Natural killer cell (primary cell): ENCODE measurements at regions not wholly inside any gene's neighbourhood (a gene's known extent, or its start where the extent isn't known, plus 50 kb on each side); places are given as distances from the start of the nearest gene placed in this dataset.

Source experiments
- ATAC-seq, 3 donors: fragments of 150-1000 bp in 2 of 3; fragments of 200-7000 bp in 1 of 3; cut with Tn5 transposase; 1 replicate in 1 of 3; 2 replicates in 2 of 3; pipeline ENCODE4 v1.10.0; 2021; ENCODE audit warnings: mild to moderate bottlenecking in 2 of 3, moderate library complexity in 2 of 3
- DNase-seq, 2 donors: peaks; one replicate each; pipeline versions ENCODE4 v3.0.0 to v3.0.0-alpha.2; 2013 to 2021; ENCODE audit warnings: mixed read lengths in 1 of 2
- H3K27ac ChIP-seq: one replicate; pipeline ENCODE4 v1.5.1; 2013; ENCODE audit warnings: mild to moderate bottlenecking, low read length
- H3K27me3 ChIP-seq: one replicate; pipeline ENCODE4 v1.6.1; 2013; ENCODE audit warnings: low read length; ENCODE audit not compliant: control insufficient read depth, insufficient read depth
- H3K36me3 ChIP-seq: one replicate; pipeline ENCODE4 v1.6.1; 2013; ENCODE audit warnings: low read length; ENCODE audit not compliant: control insufficient read depth, insufficient read depth
- H3K4me1 ChIP-seq: one replicate; pipeline ENCODE4 v1.6.1; 2013; ENCODE audit warnings: low read length; ENCODE audit not compliant: control insufficient read depth, insufficient read depth
- H3K4me3 ChIP-seq: one replicate; pipeline ENCODE4 v1.5.1; 2013; ENCODE audit warnings: low read length
- H3K9me3 ChIP-seq: one replicate; pipeline ENCODE4 v1.6.1; 2013; ENCODE audit warnings: low read length; ENCODE audit not compliant: control insufficient read depth, insufficient read depth
- H3K27ac Mint-ChIP-seq, 2 donors: one replicate each; pipeline ENCODE4 v1.8.0; 2022; ENCODE audit warnings: mild to moderate bottlenecking in 2 of 2, mixed read lengths in 2 of 2, moderate library complexity in 1 of 2
- H3K27me3 Mint-ChIP-seq, 2 donors: one replicate each; pipeline ENCODE4 v1.8.0; 2022; ENCODE audit warnings: low read depth in 2 of 2, mixed read lengths in 2 of 2
- H3K36me3 Mint-ChIP-seq: one replicate; pipeline ENCODE4 v1.8.0; 2022; ENCODE audit warnings: mixed read lengths
- H3K4me1 Mint-ChIP-seq, 2 donors: one replicate each; pipeline ENCODE4 v1.8.0; 2022; ENCODE audit warnings: mixed read lengths in 2 of 2
- H3K4me3 Mint-ChIP-seq: one replicate; pipeline ENCODE4 v1.8.0; 2022; ENCODE audit warnings: mild to moderate bottlenecking, moderate library complexity, mixed read lengths
- H3K9me3 Mint-ChIP-seq, 2 donors: one replicate each; pipeline ENCODE4 v1.8.0; 2022; ENCODE audit warnings: mixed read lengths in 2 of 2
- WGBS: methylation state at CpG from one replicate; pipeline ENCODE4 v1.1.7; 2013; ENCODE audit warnings: missing lambda C conversion rate; ENCODE audit not compliant: insufficient coverage; 5-methylcytosine and 5-hydroxymethylcytosine counted together
- intact Hi-C: fragments of 100-400 bp; cut with micrococcal nuclease; formaldehyde crosslinking; loops from one replicate; pipeline ENCODE4 v1.14.2; 2022
- TF ChIP-seq, protein P1 (sequence below): fragments of 200-600 bp; IDR thresholded peaks from one replicate; pipeline ENCODE4 v1.8.0; 2022; ENCODE audit warnings: antibody characterized with exemption

DNA sequence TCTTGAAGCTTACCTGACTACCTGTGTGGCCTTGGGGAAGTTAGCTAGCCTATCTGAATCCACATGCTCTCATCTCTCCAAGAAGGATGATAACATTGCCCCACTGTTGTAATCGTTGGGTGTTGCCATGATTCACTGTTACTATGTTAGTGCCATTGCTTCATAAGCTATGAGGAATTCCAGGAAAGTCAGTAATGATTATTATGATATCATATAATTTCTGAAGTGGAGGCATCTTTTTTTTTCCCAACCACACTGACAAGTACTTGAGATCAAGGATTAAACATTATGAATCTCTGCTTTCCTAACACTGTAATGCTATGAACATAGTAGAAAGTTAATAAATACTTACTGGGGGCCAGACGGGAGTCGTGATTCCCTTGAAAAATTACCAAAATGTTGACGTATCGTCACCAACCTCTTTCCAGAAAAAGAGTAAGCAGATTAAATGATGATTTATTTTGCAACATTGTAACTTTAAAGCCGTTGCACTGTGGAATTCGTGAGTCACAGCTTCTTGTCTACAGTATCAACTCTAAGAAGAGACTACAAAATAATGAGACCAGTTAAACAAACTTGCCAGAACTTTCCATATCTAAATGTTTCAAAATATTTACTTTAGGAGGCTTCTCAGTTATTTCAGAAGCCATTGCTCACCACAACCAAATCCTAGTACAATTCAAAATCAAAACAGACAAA, 459.9 kb downstream of the PIK3C3 start:
- DNase-seq (no peak), ATAC-seq (no peak)
- no peaks in the 10 kb centered on the region for H3K9me3 ChIP-seq
- TF ChIP-seq, protein P1, sequence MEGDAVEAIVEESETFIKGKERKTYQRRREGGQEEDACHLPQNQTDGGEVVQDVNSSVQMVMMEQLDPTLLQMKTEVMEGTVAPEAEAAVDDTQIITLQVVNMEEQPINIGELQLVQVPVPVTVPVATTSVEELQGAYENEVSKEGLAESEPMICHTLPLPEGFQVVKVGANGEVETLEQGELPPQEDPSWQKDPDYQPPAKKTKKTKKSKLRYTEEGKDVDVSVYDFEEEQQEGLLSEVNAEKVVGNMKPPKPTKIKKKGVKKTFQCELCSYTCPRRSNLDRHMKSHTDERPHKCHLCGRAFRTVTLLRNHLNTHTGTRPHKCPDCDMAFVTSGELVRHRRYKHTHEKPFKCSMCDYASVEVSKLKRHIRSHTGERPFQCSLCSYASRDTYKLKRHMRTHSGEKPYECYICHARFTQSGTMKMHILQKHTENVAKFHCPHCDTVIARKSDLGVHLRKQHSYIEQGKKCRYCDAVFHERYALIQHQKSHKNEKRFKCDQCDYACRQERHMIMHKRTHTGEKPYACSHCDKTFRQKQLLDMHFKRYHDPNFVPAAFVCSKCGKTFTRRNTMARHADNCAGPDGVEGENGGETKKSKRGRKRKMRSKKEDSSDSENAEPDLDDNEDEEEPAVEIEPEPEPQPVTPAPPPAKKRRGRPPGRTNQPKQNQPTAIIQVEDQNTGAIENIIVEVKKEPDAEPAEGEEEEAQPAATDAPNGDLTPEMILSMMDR, result no peak
- Mint-ChIP-seq H3K36me3 (no peaks in the 10 kb centered on the region), H3K27ac (no peak overlapping the region), H3K9me3 (peaks cover 13 to 14% of the 10 kb centered on the region in 2 donors), H3K4me1 (no peaks in the 10 kb centered on the region), H3K4me3 (no peak overlapping the region), H3K27me3 (no peaks in the 10 kb centered on the region)
- no peaks in the 10 kb centered on the region for H3K27me3 ChIP-seq
- no peaks in the 10 kb centered on the region for H3K36me3 ChIP-seq
- H3K4me1 ChIP-seq, result no peaks in the 10 kb centered on the region
- intact Hi-C loops, result no loop called here
- H3K27ac ChIP-seq, result no peak overlapping the region
- 85% methylated on average over 7 of the region's 7 CpGs for WGBS
- H3K4me3 ChIP-seq, result no peak overlapping the region

DNA sequence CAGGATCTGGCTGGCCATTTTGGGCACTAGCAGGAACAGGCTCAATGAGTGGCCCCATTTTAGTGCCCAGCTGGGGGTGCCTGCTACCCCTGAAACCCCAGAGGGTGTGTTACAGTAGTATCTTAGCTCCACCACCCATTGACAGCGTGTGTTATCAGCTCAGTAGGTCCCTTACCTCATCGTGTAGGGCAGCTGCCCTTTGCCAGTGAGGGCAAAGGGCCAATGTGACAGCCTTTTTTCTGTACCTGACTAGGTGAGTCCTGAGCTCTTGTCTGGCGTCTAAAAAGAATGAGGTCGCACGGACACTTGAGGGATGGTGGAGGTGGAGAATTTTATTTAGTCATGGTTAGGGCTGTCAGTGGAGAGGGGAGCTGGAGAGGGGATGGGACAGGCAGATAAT, 462.2 kb downstream of the PIK3C3 start:
- Mint-ChIP-seq H3K4me3 (no peak overlapping the region), H3K4me1 (no peaks in the 10 kb centered on the region), H3K27ac (no peak overlapping the region), H3K9me3 (peaks cover 15 to 18% of the 10 kb centered on the region in 2 donors), H3K36me3 (no peaks in the 10 kb centered on the region), H3K27me3 (no peaks in the 10 kb centered on the region)
- ATAC-seq (no peak), DNase-seq (no peak)
- H3K27ac ChIP-seq, result no peak overlapping the region
- WGBS, result 86% methylated on average over 5 of the region's 5 CpGs
- no peaks in the 10 kb centered on the region for H3K4me1 ChIP-seq
- no peaks in the 10 kb centered on the region for H3K27me3 ChIP-seq
- H3K36me3 ChIP-seq, result no peaks in the 10 kb centered on the region
- TF ChIP-seq, protein P1, result no peak
- no peak overlapping the region for H3K4me3 ChIP-seq
- H3K9me3 ChIP-seq, result no peaks in the 10 kb centered on the region
- intact Hi-C loops, result no loop called here

DNA sequence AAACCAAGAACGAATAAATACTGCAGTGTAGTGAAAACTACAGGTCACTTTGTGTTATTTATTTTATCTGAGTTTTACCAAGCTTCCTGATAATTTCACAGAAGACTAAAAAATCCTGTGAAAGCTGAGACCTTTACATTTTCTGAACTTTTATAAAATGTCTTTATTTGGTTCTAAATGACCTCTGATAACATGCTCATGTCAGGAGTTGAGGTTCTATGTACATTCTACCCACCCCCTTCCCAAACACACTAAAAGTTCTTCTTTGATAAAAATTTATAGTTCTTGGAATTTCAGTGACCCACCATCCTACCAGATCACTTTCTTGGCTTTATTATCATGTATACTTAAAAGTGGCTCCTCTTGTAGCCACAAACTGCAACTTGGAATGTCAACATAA, 463.1 kb downstream of the PIK3C3 start:
- no peaks in the 10 kb centered on the region for H3K36me3 ChIP-seq
- TF ChIP-seq, protein P1, result no peak
- H3K27me3 Mint-ChIP-seq, result no peaks in the 10 kb centered on the region
- intact Hi-C loops, result no loop called here
- ATAC-seq (no peak), DNase-seq (no peak)
- no peaks in the 10 kb centered on the region for H3K36me3 Mint-ChIP-seq
- no peaks in the 10 kb centered on the region for H3K4me1 Mint-ChIP-seq
- no peak overlapping the region for H3K4me3 ChIP-seq
- no peaks in the 10 kb centered on the region for H3K4me1 ChIP-seq
- no peaks in the 10 kb centered on the region for H3K27me3 ChIP-seq
- H3K4me3 Mint-ChIP-seq, result no peak overlapping the region
- no CpG with 5 or more reads among the region's 1 CpG for WGBS
- H3K9me3 Mint-ChIP-seq, result peaks cover 9 to 14% of the 10 kb centered on the region in 2 donors
- H3K27ac Mint-ChIP-seq, result no peak overlapping the region
- no peak overlapping the region for H3K27ac ChIP-seq
- H3K9me3 ChIP-seq, result no peaks in the 10 kb centered on the region

DNA sequence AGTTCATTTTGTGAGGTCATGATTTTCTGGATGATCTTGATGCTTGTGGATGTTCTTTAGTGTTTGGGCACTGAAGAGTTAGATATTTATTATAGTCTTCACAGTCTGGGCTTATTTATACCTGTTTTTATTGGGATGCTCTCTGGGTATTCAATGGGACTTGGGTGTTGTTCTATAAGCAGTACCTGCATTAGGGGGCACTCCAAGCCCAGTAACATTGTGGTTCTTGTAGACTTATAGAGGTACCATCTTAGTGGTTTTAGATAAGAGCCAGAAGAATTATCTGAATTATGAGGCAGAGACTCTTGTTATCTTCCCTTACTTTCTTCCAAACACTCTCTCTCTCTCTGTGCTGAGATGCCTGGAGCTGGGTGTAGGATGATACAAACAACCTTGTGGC, 470.0 kb downstream of the PIK3C3 start:
- H3K36me3 Mint-ChIP-seq, result peaks cover 10% of the 10 kb centered on the region
- Histone ChIP-seq H3K9me3 (peaks cover 6% of the 10 kb centered on the region), H3K4me3 (no peak overlapping the region), H3K27ac (no peak overlapping the region), H3K36me3 (no peaks in the 10 kb centered on the region), H3K4me1 (no peaks in the 10 kb centered on the region), H3K27me3 (no peaks in the 10 kb centered on the region)
- TF ChIP-seq, protein P1, result no peak
- H3K27me3 Mint-ChIP-seq, result no peaks in the 10 kb centered on the region
- H3K4me1 Mint-ChIP-seq, result no peaks in the 10 kb centered on the region
- DNase-seq (no peak), ATAC-seq (no peak)
- no peak overlapping the region for H3K27ac Mint-ChIP-seq
- intact Hi-C loops, result loop anchor here (10.0 kb wide), 1 partner anchor 50 kb away; no protein-coding TSS in a partner anchor
- H3K4me3 Mint-ChIP-seq, result no peak overlapping the region
- peaks cover 19 to 22% of the 10 kb centered on the region in 2 donors for H3K9me3 Mint-ChIP-seq
